ENCODE measurements at regions not wholly inside any gene's neighbourhood (a gene's known extent, or its start where the extent isn't known, plus 50 kb on each side); places are given as distances from the start of the nearest gene placed in this dataset.

- H3K9me3 Mint-ChIP-seq, result no peaks in the 10 kb centered on the region
Observed at GRCh38 chr11:95548416-95548815, 241.2 kb downstream of the FAM76B start.

GRCh38 chr11:95547976-95548375, 241.6 kb downstream of the FAM76B start:
- H3K4me1 ChIP-seq (ENCODE audit: control insufficient read depth, insufficient read depth, low read length), result no peaks in the 10 kb centered on the region
- ATAC-seq (no peak), DNase-seq (peak in 1 of 2 donors; percentile 36)
- no peaks in the 10 kb centered on the region for H3K9me3 Mint-ChIP-seq
- no peaks in the 10 kb centered on the region for H3K36me3 Mint-ChIP-seq
- H3K9me3 ChIP-seq (ENCODE audit: control insufficient read depth, insufficient read depth, low read length), result no peaks in the 10 kb centered on the region
- TF ChIP-seq CTCF (IDR thresholded peaks at IDR 0.05), result no peak
- peaks cover 0 to 7% of the 10 kb centered on the region in 2 donors for H3K27me3 Mint-ChIP-seq (ENCODE audit: low read depth in 2 of 2)
- H3K27ac ChIP-seq (ENCODE audit: low read length), result no peak overlapping the region
- intact Hi-C loops (cut with micrococcal nuclease), result no loop called here
- H3K27me3 ChIP-seq (ENCODE audit: control insufficient read depth, insufficient read depth, low read length), result no peaks in the 10 kb centered on the region
- no peak overlapping the region for H3K4me3 Mint-ChIP-seq
- H3K36me3 ChIP-seq (ENCODE audit: control insufficient read depth, insufficient read depth, low read length), result no peaks in the 10 kb centered on the region
- H3K4me1 Mint-ChIP-seq, result no peaks in the 10 kb centered on the region
- H3K27ac Mint-ChIP-seq, result no peak overlapping the region
- no peak overlapping the region for H3K4me3 ChIP-seq (ENCODE audit: low read length)

More at GRCh38 chr11:95548416-95548815, 241.2 kb downstream of the FAM76B start:
- TF ChIP-seq CTCF (IDR thresholded peaks at IDR 0.05), result no peak
- Mint-ChIP-seq H3K4me3 (no peak overlapping the region), H3K4me1 (no peaks in the 10 kb centered on the region), H3K36me3 (no peaks in the 10 kb centered on the region), H3K27me3 (ENCODE audit: low read depth in 2 of 2) (peaks cover 0 to 7% of the 10 kb centered on the region in 2 donors), H3K27ac (no peak overlapping the region)
- DNase-seq (no peak), ATAC-seq (no peak)
- intact Hi-C loops (cut with micrococcal nuclease), result no loop called here
- H3K27ac ChIP-seq (ENCODE audit: low read length), result no peak overlapping the region
- no peaks in the 10 kb centered on the region for H3K27me3 ChIP-seq (ENCODE audit: control insufficient read depth, insufficient read depth, low read length)
- H3K9me3 ChIP-seq (ENCODE audit: control insufficient read depth, insufficient read depth, low read length), result no peaks in the 10 kb centered on the region
- H3K4me1 ChIP-seq (ENCODE audit: control insufficient read depth, insufficient read depth, low read length), result no peaks in the 10 kb centered on the region
- H3K36me3 ChIP-seq (ENCODE audit: control insufficient read depth, insufficient read depth, low read length), result no peaks in the 10 kb centered on the region
- H3K4me3 ChIP-seq (ENCODE audit: low read length), result no peak overlapping the region

GRCh38 chr11:95547186-95547585, 242.4 kb downstream of the FAM76B start:
- ATAC-seq, result no peak
- no peak overlapping the region for H3K4me3 ChIP-seq (ENCODE audit: low read length)
- H3K36me3 Mint-ChIP-seq, result no peaks in the 10 kb centered on the region
- peaks cover 0 to 7% of the 10 kb centered on the region in 2 donors for H3K27me3 Mint-ChIP-seq (ENCODE audit: low read depth in 2 of 2)
- no peaks in the 10 kb centered on the region for H3K27me3 ChIP-seq (ENCODE audit: control insufficient read depth, insufficient read depth, low read length)
- H3K9me3 ChIP-seq (ENCODE audit: control insufficient read depth, insufficient read depth, low read length), result no peaks in the 10 kb centered on the region
- intact Hi-C loops (cut with micrococcal nuclease), result no loop called here
- no peak overlapping the region for H3K4me3 Mint-ChIP-seq
- WGBS (ENCODE audit: insufficient coverage), result 89% methylated on average over 2 of the region's 2 CpGs
- H3K4me1 ChIP-seq (ENCODE audit: control insufficient read depth, insufficient read depth, low read length), result no peaks in the 10 kb centered on the region
- DNase-seq, result no peak
- no peaks in the 10 kb centered on the region for H3K9me3 Mint-ChIP-seq
- H3K27ac Mint-ChIP-seq, result no peak overlapping the region
- H3K36me3 ChIP-seq (ENCODE audit: control insufficient read depth, insufficient read depth, low read length), result no peaks in the 10 kb centered on the region
- no peak for TF ChIP-seq CTCF (IDR thresholded peaks at IDR 0.05)
- no peaks in the 10 kb centered on the region for H3K4me1 Mint-ChIP-seq
- no peak overlapping the region for H3K27ac ChIP-seq (ENCODE audit: low read length)

- Histone ChIP-seq H3K27me3 (ENCODE audit: control insufficient read depth, insufficient read depth, low read length) (no peaks in the 10 kb centered on the region), H3K9me3 (ENCODE audit: control insufficient read depth, insufficient read depth, low read length) (no peaks in the 10 kb centered on the region), H3K4me1 (ENCODE audit: control insufficient read depth, insufficient read depth, low read length) (no peaks in the 10 kb centered on the region), H3K27ac (ENCODE audit: low read length) (no peak overlapping the region), H3K36me3 (ENCODE audit: control insufficient read depth, insufficient read depth, low read length) (no peaks in the 10 kb centered on the region), H3K4me3 (ENCODE audit: low read length) (no peak overlapping the region)
- no peaks in the 10 kb centered on the region for H3K4me1 Mint-ChIP-seq
- H3K27ac Mint-ChIP-seq, result no peak overlapping the region
- 84% methylated on average over 9 of the region's 9 CpGs for WGBS (ENCODE audit: insufficient coverage)
- H3K9me3 Mint-ChIP-seq, result no peaks in the 10 kb centered on the region
- no peak for TF ChIP-seq CTCF (IDR thresholded peaks at IDR 0.05)
- DNase-seq (peak in 1 of 2 donors; percentile 6), ATAC-seq (no peak)
- H3K4me3 Mint-ChIP-seq, result no peak overlapping the region
- intact Hi-C loops (cut with micrococcal nuclease), result no loop called here
- H3K27me3 Mint-ChIP-seq (ENCODE audit: low read depth in 2 of 2), result peaks cover 0 to 10% of the 10 kb centered on the region in 2 donors
- no peaks in the 10 kb centered on the region for H3K36me3 Mint-ChIP-seq
Observed at GRCh38 chr11:95545116-95545875, 244.3 kb downstream of the FAM76B start.
